DMS114 treated with DMSO at 0.1 percent for 48 hours (cell line): ENCODE measurements at regions not wholly inside any gene's neighbourhood (a gene's known extent, or its start where the extent isn't known, plus 50 kb on each side); places are given as distances from the start of the nearest gene placed in this dataset.
"Not testable (repeated sequence)": the region's sequence is repeated elsewhere in the genome, so short reads cannot be mapped to it uniquely, and the experiment has no call there.

Experiments used
- DNase-seq: peaks from one replicate; lab custom pipeline; 2025; ENCODE audit not compliant: unreplicated experiment; lab: John Stamatoyannopoulos, UW

DNA sequence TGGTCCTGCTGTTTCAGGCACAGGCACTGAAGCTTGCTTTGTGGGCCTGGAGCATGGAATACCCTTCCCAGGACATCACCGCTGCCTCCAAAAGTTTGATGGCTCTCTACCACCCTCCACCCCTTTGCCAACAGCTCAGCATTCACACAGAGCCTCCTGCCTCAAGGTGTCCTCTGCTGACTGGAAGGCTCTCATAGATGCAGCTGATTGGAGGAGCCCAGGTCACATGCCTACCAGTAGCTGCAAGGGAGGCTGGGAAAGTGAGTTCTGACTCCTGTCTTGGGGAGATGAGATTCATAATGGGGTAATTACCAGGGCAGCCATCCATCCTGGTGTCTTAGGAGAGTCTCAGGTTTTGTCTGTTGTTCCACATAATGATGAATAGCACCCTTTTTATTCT, 124.8 kb upstream of the GRIK3 start:
- no peak for DNase-seq

DNA sequence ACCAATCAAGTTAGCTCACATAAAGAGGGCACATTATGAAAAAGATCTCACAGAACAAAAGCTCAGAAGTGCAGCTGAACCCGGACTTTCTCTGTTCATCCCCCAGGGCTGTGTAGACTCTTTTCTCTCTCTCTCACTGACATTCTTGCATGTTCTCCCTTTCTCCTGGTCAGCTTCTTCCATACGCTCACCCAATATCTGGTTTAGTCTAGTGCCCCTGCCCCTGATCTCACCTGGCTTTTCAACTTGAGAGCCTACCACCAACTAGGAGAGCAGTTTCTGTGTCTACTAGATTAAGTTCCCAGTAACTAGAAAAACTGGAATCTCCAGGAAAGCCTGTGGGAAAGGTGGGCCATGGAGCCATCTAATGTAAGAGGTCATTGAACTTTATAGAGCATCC, 126.9 kb upstream of the GRIK3 start:
- no peak for DNase-seq

DNA sequence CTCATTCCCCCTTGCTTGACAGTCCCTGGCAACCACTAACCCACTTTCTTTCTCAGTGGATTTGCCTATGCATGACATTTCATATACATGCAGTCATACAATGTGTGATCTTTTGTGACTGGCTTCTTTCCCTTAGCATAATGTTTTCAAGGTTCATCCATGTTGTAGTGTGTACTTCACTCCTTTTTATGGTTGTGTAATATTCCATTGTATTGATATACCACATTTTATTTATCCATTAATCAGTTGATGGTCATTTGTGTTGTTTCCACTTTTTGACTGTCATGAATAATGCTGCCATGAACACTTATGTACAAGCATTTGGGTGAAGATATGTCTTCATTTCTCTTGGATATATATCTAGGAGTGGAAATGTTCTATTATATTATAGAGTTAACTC, 127.7 kb upstream of the GRIK3 start:
- DNase-seq, result no peak

DNA sequence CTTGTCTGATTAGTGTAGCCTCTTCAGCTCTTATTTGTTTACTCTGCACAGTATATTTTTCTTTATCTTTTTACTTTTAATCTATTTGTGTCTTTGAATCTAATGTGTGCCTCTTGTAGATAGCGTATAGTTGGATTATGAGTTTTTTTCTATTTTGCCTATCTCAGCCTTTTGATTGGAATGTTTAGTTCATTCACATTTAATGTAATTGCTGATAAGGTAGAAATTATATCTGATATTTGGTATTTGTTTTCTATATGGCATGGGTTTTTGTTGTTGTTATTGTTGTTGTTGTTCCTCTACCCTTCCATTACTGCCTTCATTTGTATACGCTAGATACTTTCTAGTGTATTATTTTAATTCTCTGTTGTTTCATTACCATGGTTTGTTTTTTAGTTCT, 131.7 kb upstream of the GRIK3 start:
- DNase-seq, result no peak

DNA sequence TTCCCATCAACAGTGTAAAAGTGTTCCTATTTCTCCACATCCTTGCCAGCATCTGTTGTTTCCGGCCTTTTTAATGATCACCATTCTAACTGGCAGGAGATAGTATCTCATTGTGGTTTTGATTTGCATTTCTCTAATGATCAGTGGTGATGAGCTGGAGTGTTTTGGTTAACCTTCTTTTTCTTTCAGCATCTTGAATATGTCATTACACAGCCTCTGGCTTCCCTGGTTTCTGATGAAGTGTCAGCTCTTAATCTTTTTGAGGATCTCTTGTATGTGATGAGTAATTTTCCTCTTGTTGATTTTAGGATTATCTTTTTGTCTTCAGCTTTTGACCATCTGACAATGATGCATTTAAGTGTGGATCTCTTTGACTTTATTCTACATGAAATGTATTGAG, 133.2 kb upstream of the GRIK3 start:
- DNase-seq, result no peak

DNA sequence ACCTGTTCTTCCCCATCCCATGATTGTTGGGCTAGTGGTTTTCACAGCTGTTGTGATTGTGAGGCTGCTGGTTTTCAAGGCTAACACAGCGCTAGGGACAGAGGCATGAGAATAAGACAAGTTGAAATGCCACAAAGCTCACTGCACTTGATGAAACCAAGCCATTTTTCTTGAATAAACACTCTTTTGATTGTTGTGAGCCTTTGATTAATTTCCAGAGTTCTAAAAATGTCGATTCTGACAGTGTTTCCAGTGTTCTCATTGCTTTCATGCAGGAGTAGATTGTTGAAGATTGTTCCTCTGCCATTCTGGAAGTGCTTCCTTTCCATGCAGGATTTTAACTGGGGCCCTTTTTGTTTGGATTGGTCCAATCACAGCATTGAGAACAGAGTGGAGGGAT, 134.9 kb upstream of the GRIK3 start:
- no peak for DNase-seq

DNA sequence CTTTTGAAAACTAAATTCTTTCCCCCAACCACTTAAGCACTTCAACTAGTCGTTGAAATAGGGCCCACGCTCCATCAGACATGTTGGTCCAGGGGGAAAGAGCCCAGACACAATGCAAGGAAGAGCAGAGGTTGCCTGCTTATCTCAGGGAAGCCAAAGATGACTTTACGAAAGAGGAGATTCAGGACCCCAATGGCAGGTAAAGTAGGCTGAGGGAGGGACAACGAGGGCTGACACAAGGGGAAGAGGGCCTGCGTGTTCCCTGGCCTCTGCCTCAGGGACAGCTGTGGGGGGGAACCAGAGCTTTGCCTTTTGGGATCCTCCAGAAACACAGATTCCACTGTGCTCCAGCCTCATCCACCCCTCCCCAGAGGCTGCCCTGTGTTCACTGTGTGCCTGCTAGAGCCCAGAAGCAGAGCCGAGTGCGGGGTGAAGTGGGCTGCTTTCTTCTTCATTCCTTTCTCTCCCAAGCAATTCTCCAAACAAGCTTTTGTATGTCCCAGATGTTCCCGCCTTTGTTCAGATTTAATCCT, 135.5 kb upstream of the GRIK3 start:
- DNase-seq, result no peak

DNA sequence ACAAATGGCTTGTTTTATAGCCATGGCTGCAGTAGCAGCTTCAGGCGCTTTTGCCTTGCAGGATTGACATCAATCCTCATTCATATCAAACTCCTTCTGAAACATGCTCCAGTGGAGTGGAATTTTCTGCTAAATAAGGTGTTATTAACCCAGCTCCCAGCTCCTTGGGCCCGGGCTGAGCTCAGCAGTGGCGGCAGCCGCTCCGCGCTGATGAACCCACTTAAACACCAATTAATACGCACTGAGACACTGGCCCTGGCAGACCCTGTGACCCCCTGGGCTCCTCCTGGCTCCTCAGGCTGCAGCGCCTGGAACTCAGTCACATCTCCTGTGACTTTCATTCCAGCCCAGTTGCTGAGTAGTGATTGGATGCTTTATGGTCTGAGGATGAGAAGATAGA, 137.4 kb upstream of the GRIK3 start:
- DNase-seq, result no peak

DNA sequence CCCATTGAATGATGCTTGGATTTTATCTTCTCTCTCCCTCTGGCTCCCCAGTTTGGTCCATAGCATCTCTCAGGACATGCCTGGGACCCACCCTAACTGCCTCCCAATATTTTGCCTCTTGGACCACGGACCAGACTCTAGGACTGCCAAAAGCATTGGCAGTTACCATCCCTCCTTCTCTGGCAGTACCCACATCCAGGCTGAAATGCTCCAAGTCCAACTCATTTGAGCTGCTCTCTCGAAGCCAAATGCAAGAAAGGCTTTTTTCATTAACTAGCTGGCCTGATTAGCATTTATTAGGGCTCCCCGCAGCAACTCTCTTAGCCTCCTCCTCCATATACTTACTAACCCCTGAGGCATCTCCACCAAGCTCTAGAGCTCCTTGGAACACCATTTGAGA, 140.0 kb upstream of the GRIK3 start:
- DNase-seq, result no peak

DNA sequence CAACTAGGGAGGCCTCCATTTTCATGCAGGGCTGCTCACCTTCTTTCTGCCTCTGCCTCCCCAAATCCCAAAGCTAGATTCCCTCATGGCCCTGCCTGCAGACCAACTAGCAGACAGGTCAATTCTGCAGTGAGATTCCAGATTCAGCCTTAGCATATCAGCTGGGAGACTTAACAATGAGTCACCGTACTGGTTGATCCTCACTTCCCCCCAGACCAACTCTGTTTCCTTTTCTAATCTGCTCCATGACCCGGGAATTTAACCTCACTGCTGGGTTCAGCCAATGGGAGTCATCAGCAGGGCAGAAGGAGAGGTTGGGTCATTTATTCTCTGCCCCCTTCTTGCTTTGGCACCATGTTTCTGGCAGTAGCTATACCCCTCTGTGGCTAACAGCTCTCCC, 140.6 kb upstream of the GRIK3 start:
- DNase-seq, result no peak

DNA sequence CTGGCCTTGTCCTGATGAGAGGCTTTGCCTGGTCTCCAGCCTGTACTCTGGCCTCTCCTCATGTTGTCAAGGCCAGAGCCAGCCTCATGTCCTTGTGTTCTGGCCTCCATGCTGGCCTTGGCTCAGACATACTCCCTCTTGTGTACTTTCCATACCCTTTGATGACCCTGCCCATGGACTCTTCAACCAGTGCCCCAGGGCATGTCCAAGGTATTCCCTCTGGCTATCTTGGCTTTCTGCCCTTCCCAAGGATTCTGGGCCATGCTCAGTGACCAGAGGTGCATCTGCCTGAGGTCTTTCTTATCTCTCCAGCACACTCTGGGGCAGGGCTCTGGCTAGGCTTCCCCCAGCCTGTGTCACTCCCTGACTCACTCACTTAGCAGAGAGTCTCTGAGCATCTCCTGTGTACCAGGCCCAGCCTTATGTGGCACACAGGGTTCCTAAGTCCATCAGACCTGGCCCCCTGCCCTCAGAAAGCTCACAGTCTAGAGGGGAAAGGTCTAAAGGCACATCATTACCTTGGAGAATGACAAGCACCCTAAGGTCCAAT, 141.4 kb upstream of the GRIK3 start:
- no peak for DNase-seq

DNA sequence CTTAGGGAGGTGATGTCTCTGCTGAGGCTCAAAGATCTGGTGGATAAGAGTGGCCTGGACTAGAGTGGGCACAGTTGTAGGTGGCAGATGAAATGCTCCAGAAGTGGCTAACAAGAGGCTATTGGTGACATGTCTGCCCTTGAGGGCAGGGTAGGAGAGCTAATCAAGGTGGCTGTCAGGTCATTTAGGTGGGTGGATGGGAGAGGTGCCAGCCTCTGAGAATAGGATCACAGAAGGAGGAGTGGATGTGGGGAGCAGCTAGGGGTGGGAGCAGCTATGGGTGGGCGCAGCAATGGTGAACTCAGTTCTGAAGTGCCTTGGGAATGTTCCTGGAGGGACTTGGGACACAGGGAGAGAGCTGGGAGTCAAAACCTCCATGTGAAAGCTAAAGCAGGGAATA, 142.0 kb upstream of the GRIK3 start:
- no peak for DNase-seq

DNA sequence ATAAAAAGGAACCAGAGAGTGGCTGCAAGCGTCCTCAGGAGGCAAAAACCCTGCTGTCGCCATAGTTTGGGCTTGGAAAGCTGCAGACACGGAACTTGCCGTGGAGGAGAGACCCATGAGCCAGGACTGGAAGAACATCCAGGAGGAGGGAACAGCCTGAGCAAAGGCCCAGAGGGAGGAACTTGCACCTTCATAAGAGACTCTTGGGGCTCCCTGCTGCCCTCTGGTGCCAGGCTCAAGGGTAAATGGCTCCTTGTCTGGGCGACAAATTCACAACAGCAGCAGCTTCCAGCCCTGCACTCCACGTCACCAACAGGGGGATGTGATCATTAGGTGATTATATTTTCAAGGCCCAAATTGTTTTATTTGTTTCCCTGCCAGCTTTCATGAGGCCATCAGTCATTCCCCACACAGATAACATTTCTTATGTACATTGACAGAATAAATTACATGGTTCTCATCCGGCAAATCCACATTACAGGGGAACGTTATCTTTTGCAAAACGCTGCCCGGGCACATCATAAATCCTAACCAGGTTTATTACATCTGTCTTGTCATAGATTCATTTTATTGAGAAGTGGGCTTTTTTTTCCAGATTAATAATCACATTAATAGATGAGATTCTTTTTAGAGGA, 143.0 kb upstream of the GRIK3 start:
- DNase-seq, result peak; percentile 21

DNA sequence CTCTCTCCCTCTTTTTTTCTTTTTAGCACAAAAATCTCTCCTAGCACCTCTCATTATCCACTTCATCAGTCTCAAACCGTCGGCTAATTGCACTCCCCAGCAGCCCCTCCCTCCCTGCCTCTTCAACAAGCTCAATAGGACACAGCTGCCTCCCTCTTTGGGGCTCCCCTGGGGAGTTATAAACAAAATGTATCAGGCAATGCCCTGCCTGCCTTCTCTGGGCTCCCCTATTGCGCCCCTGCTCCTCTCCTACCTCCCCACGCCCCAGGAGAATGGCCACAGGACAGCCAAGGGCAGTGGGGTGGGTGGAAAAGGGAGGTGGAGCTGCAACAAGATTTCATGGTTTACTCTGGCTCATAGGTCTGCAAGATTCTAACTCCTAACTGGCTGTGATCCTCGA, 147.1 kb upstream of the GRIK3 start:
- DNase-seq, result no peak

DNA sequence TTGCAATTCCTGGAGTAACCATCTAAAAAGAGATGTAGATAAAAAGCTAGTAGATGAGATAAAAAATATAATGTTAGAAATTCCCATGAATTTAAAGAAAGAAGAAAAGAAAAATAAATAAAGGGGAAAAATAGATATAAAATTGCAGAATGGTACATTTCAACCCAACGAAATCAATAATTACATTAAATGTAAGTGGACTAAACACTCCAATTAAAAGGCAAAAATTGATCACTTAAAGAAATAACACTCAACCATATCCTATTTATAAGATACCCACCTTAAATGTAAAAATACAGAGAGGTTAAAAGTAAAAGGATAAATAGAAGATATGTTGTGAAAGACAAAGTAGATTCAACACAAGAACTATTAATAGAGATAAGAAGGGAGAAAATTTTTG, 150.5 kb upstream of the GRIK3 start:
- DNase-seq, result no peak

DNA sequence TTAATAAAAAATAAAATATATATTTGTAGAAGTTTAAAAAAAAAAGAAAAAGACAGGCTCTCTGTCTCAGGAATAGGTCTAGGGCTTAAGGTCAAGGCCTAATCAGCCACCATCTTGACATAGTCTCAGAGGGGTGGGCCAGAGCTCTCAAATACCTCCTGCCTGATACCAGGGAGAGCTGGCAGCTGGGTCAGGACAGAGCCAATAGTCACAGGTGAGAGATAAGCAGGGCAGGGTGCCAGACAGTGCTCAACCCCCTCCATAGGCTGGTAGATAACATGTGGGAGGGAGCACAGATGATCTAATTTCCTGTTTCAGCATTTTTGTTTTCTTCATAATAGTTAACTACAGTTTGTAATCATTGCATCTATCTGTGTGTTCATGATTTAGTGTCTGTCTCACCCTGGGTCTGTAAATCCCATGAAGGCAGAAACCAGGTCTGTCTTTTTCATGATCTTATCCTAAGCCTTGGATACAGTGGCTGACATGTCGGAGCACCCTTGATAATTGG, 152.0 kb upstream of the GRIK3 start:
- no peak for DNase-seq

DNA sequence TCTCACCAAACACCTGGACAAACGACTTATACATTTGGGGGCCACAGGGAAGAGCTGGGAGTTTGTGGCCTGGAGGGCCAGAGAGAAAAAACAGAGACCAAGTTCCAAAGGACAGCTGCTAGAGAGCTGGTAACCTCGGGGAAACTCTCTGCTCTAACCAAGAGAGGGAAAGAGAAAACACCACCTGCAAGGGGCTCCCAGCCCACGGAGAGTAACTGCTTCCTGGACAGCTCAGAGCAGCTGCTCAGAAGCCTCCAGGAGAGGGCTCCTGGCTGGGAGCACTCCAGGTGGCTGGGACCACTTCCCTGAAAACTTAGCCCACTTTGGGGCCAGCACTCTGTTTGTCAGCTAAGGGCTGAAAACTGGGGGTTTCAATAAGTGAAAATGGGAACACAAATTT, 154.8 kb upstream of the GRIK3 start:
- no peak for DNase-seq

DNA sequence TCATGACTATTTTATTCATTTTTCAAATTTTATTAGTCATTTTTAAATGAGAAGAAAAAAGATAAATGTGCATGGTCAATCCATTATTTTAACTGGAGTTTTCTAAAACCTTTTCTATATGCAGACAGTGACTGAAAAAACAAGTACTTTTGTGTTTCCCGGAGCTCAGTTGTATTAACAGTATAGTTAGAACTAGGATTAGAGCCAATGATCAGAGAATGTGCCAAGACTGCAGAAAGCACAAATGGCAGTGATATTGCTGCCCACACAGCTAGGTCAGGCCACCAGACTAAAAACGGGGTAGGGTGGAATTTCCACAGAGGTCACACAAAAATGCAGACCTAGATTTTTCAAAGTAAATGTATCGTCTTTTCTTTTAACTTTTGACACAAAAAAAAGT, 163.1 kb upstream of the GRIK3 start:
- no peak for DNase-seq

DNA sequence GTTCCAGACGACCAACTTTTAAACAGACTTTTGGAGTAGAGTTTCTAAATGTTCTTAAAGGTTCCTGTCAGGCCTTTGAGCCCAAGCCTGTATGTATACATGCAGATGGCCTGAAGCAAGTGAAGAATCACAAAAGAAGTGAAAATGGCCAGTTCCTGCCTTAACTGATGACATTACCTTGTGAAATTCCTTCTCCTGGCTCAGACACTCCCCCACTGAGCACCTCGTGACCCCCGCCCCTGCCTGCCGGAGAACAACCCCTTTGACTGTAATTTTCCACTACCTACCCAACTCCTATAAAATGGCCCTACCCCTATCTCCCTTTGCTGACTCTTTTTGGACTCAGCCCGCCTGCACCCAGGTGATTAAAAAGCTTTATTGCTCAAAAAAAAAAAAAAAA, 180.0 kb upstream of the GRIK3 start:
- DNase-seq, result not testable (repeated sequence)

DNA sequence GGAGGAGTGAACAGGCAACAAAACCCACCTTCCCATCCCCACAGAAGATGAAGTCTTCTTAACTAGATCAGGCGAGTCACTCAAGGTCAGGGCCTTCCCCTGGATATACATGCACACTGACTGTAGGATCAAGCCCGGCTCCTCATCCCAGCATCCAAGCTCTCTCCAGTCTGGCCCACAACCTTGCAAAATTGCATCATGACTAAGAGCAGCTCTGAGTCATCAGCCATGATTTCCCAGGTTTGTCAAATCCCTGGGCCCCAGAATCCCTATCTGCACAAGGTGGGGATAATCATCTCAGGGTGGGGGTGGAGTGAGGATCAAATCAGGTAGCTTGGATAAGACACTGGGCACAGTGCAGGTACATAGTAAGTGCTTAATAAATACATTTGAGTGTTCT, 199.3 kb upstream of the GRIK3 start:
- DNase-seq, result no peak

DNA sequence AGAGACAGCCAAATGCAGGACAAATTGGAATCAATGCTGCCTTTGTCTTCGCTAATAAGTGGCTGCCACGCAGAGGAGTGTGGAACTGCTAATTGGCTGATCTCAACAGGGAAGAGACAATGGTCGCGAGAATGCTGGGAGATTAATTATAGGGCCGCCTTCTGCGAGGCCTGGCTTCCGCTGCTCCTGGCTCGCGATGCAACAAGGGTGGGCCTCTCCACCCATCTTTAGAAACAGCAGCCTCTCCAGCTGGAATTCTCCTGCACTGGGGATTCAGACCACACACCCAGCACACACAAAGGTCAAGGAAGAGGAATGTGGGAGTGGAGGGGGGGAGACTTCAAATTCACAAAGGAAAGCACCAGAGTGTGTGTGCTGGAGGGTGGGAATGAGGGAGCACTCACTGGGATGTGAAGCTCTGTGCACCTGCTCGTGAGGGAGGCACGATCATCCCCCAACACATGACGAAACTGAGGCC, 200.7 kb upstream of the GRIK3 start:
- no peak for DNase-seq

DNA sequence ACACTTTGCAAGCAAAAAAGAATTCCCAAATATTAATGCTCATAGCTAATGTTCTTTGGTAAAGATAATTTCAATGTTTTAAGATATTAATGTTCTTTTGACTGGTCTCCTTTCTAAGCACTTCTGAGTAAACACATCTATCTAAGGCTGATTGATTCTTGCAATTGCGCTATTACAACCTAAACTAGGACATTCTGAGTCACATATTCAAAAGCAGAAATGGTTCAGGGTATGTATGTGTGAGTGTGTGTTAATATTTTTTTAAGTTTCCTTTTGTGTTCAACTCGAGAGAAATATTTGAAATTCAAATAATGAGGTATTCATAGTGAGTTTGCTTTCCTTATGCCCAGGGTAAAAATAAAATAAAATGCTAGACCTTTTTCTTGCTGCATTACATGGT, 203.6 kb upstream of the GRIK3 start:
- DNase-seq, result no peak
